ENCODE measurements at regions not wholly inside any gene's neighbourhood (a gene's known extent, or its start where the extent isn't known, plus 50 kb on each side); places are given as distances from the start of the nearest gene placed in this dataset.
A peak's percentile ranks its signal among the peaks of the same experiment; 100 is the strongest.
"Not testable (repeated sequence)": the region's sequence is repeated elsewhere in the genome, so short reads cannot be mapped to it uniquely, and the experiment has no call there.

DNA sequence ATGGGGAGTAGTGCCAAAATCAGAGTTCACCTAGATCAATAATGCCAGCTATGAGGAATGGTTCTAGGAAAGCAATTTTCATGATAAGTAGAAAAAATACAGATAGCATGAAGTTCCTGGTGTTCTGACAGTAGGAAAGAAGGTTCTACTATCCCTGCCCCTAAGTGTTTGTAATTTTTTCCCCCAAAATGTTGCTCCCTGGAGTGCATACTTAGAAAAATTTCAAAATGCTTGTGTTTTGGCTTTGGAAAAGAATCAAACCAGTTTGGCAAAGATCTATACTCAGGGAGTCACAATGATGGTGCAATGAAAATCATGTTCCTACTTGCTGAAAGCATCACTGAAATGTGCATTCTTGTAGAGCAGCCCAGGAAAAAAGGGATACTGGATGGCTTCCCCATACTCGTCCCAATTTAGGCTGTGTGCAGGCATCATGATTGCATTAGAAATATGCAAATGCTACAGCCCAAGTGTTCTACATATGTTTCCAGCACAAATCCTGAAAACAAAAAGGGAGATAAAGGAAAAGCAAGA is 74.7 kb downstream of the LPAR4 start:
- Mint-ChIP-seq H3K27ac (no peak overlapping the region), H3K4me1 (no peaks in the 10 kb centered on the region), H3K36me3 (ENCODE audit: low read depth) (no peaks in the 10 kb centered on the region), H3K4me3 (no peak overlapping the region), H3K27me3 (no peaks in the 10 kb centered on the region)
- ATAC-seq (no peak), DNase-seq (no peak)
- H3K9me3 ChIP-seq (ENCODE audit: control insufficient read depth, low read length, poor library complexity, severe bottlenecking) = no peaks in the 10 kb centered on the region

DNA sequence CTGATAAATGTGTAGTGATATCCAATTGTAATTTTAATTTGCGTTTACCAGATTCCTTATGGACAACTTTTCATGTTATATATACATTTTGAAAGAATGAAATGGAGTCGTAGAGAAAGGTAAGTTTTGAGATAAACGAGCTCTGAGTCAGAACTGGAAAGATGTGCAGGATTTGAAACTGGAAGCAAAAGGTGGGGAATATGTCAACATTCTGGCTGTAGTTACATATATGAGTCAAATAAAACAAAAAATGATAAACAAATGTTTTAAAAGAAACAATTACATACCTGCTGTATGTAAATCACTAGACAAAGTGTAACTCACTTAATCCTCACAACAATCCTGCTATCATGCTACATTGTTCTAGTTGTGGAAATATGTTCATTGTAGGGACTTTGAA is 84.0 kb downstream of the LPAR4 start:
- no peak for DNase-seq
- no peak for ATAC-seq
- Mint-ChIP-seq H3K27me3 (no peaks in the 10 kb centered on the region), H3K36me3 (ENCODE audit: low read depth) (peaks cover 3% of the 10 kb centered on the region), H3K4me1 (peaks cover 4% of the 10 kb centered on the region), H3K4me3 (no peak overlapping the region), H3K27ac (no peak overlapping the region)
- H3K9me3 ChIP-seq (ENCODE audit: control insufficient read depth, low read length, poor library complexity, severe bottlenecking) = no peaks in the 10 kb centered on the region

DNA sequence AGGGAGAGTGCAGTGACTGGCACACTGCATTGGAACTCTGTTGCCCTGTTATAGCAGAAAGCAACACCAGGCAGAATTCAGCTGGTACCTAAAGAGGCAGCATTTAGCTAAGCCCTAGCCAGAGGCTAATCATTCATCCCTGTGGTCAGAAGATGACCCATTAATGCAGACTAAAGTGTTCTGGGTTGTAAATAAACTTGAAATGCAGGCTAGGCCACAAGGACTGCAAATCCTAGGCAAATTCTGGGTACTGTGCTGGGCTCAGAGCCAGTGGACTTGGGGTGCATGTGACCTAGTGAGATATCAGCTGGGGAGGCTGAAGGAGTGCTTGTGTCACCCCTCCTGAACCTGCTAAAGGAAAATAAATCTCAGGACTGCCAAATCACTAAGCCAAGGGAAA is 91.2 kb downstream of the LPAR4 start:
- no peaks in the 10 kb centered on the region for H3K9me3 ChIP-seq (ENCODE audit: control insufficient read depth, low read length, poor library complexity, severe bottlenecking)
- H3K4me1 Mint-ChIP-seq = peaks cover 2% of the 10 kb centered on the region
- DNase-seq (no peak), ATAC-seq (no peak)
- no peak overlapping the region for H3K4me3 Mint-ChIP-seq
- H3K27me3 Mint-ChIP-seq = no peaks in the 10 kb centered on the region
- H3K36me3 Mint-ChIP-seq (ENCODE audit: low read depth) = no peaks in the 10 kb centered on the region
- H3K27ac Mint-ChIP-seq = no peak overlapping the region

DNA sequence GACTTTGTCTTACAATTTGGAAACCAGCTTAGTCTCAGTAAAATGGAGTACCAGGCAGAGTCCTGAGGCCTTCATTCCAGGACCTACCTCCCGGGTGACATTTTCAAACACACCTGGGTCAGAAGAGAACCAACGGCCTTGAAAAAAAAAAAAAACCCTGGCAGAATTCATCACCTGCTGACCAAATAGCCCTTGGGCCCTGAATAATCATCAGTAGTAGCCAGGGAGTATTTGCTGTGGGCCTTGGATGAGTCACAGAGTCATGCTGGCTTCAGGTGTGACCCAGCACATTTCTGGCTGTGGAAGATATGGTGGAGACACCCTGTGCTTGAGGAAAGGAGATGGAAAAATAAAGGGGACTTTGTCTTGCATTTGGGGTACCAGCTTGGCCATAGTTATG is 92.2 kb downstream of the LPAR4 start:
- H3K4me1 Mint-ChIP-seq = peaks cover 2% of the 10 kb centered on the region

DNA sequence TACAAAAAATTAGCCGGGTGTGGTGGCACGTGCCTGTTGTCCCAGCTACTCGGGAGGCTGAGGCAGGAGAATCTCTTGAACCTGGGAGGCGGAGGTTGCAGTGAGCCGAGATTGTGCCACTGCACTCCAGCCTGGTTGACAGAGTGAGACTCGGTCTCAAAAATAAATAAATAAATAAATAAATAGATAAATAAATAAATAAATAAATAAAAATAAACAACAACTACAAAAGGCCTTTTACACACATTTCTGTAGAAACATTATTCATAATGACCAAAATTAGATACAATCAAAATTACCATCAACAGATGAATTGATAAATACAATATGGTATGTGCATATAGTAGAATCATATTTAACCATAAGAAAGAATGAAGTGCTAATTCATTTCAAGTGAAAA is 96.7 kb downstream of the LPAR4 start:
- not testable (repeated sequence) for H3K4me3 Mint-ChIP-seq

More for the DNA sequence above, 92.2 kb downstream of the LPAR4 start:
- no peaks in the 10 kb centered on the region for H3K9me3 ChIP-seq (ENCODE audit: control insufficient read depth, low read length, poor library complexity, severe bottlenecking)
- Mint-ChIP-seq H3K36me3 (ENCODE audit: low read depth) (no peaks in the 10 kb centered on the region), H3K27ac (peak overlapping the region; percentile 61), H3K27me3 (no peaks in the 10 kb centered on the region), H3K4me3 (no peak overlapping the region)
- DNase-seq (no peak), ATAC-seq (no peak)

DNA sequence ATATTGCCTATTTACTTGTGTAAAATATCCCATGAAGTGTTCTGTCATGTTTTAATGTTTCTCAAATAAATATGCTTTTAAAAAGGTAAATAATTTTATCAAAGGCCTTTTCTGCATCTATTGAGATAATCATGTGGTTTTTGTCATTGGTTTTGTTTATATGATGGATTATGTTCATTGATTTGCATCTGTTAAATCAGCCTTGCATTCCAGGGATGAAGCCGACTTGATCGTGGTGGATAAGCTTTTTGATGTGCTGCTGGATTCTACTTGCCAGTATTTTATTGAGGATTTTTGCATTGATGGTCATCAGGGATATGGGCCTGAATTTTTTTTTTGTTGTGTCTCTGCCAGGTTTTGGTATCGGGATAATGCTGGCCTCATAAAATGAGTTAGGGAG is 63.9 kb upstream of the P2RY10 start:
- not testable (repeated sequence) for DNase-seq; H3K4me1 Mint-ChIP-seq; H3K27ac Mint-ChIP-seq; ATAC-seq; H3K9me3 ChIP-seq (ENCODE audit: control insufficient read depth, low read length, poor library complexity, severe bottlenecking); H3K36me3 Mint-ChIP-seq (ENCODE audit: low read depth); H3K27me3 Mint-ChIP-seq; H3K4me3 Mint-ChIP-seq

More for the DNA sequence above, 96.7 kb downstream of the LPAR4 start:
- not testable (repeated sequence) for H3K36me3 Mint-ChIP-seq (ENCODE audit: low read depth); H3K27me3 Mint-ChIP-seq; DNase-seq; ATAC-seq; H3K9me3 ChIP-seq (ENCODE audit: control insufficient read depth, low read length, poor library complexity, severe bottlenecking); H3K27ac Mint-ChIP-seq; H3K4me1 Mint-ChIP-seq

DNA sequence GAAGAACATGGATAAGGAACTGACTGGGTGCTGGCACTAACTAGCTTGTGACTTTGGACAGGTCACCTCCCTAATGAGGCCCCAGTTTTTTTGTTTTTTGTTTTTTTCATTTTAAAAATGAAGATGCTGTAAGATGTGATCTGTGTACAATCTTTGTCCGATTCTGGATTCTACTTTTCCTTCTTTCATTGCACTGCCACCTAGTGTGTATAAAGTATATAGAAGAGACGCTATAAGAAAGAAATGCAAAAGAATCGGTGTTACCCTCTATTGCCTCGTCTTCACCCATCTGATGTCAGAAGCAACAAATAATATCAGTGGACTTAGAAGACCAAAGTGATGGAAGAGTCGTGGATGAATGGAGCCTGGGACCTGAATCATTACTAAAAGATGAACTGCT is 58.6 kb upstream of the P2RY10 start:
- DNase-seq (no peak), ATAC-seq (peak; percentile 66)
- Mint-ChIP-seq H3K36me3 (ENCODE audit: low read depth) (no peaks in the 10 kb centered on the region), H3K27ac (no peak overlapping the region), H3K27me3 (no peaks in the 10 kb centered on the region), H3K4me1 (peaks cover 7% of the 10 kb centered on the region), H3K4me3 (no peak overlapping the region)
- no peaks in the 10 kb centered on the region for H3K9me3 ChIP-seq (ENCODE audit: control insufficient read depth, low read length, poor library complexity, severe bottlenecking)

Data from T-helper 17 cell (primary cell).